HepG2 (cell line): ENCODE measurements at regions not wholly inside any gene's neighbourhood (a gene's known extent, or its start where the extent isn't known, plus 50 kb on each side); places are given as distances from the start of the nearest gene placed in this dataset.

Experiments
- DNMT3B ChIP-seq: conservative IDR thresholded peaks from 2 replicates; pipeline ENCODE4 v1.6.1; 2016; ENCODE audit warnings: missing biosample characterization, control low read depth
- EP300 ChIP-seq, 3 experiments: sonication (generic) in 1 of 3; formaldehyde crosslinking in 1 of 3; IDR thresholded peaks; 2 replicates each; pipeline versions ENCODE4 v1.5.1 to v1.6.1; 2011 to 2020; ENCODE audit warnings: low read depth in 2 of 3, low read length in 2 of 3, borderline replicate concordance in 1 of 3, improper control_type of control experiment in 1 of 3, mild to moderate bottlenecking in 1 of 3, missing genetic modification reagents in 1 of 3, moderate library complexity in 1 of 3
- FOSL2 ChIP-seq: sonication (generic); formaldehyde crosslinking; IDR thresholded peaks from 2 replicates; pipeline ENCODE4 v1.4.0; 2020; ENCODE audit warnings: missing genetic modification reagents
- FOXP1 ChIP-seq, 2 experiments: fragments of 450-650 bp in 1 of 2; IDR thresholded peaks; 2 replicates each; pipeline ENCODE4 v1.6.1; 2017 to 2018; ENCODE audit warnings: antibody characterized with exemption in 1 of 2
- FUBP1 ChIP-seq: sonication (generic); formaldehyde crosslinking; IDR thresholded peaks from 2 replicates; pipeline ENCODE4 v1.5.1; 2020; ENCODE audit warnings: missing genetic modification reagents, mild to moderate bottlenecking, borderline replicate concordance
- KAT8 ChIP-seq: IDR thresholded peaks from 2 replicates; pipeline ENCODE4 v1.6.1; 2016; ENCODE audit warnings: missing genetic modification reagents, missing compliant biosample characterization
- KLF11 ChIP-seq: IDR thresholded peaks from 2 replicates; pipeline ENCODE4 v1.6.1; 2016; ENCODE audit warnings: missing compliant biosample characterization
- MEIS2 ChIP-seq: sonication (generic); formaldehyde crosslinking; IDR thresholded peaks from 2 replicates; pipeline ENCODE4 v1.9.0; 2021; ENCODE audit warnings: mild to moderate bottlenecking, missing genetic modification reagents
- NPAS2 ChIP-seq: sonication (generic); formaldehyde crosslinking; IDR thresholded peaks from 2 replicates; pipeline ENCODE4 v1.8.0; 2022; ENCODE audit warnings: mild to moderate bottlenecking, missing genetic modification reagents, borderline replicate concordance
- PHF5A ChIP-seq: IDR thresholded peaks from one replicate; pipeline ENCODE4 v1.6.1; 2018; ENCODE audit warnings: low read depth, missing genetic modification reagents; ENCODE audit not compliant: unreplicated experiment
- REXO4 ChIP-seq: sonication (generic); formaldehyde crosslinking; IDR thresholded peaks from 2 replicates; pipeline ENCODE4 v1.8.0; 2022; ENCODE audit warnings: missing genetic modification reagents, mild to moderate bottlenecking, borderline replicate concordance
- SNAPC5 ChIP-seq: sonication (generic); formaldehyde crosslinking; IDR thresholded peaks from 2 replicates; pipeline ENCODE4 v1.8.1; 2023; ENCODE audit warnings: mild to moderate bottlenecking, missing genetic modification reagents, borderline replicate concordance
- TOE1 ChIP-seq: sonication (generic); formaldehyde crosslinking; IDR thresholded peaks from 2 replicates; pipeline ENCODE4 v1.4.0; 2020; ENCODE audit warnings: mild to moderate bottlenecking, missing genetic modification reagents
- ZNF44 ChIP-seq: sonication (generic); formaldehyde crosslinking; IDR thresholded peaks from 2 replicates; pipeline ENCODE4 v1.5.1; 2020; ENCODE audit warnings: mild to moderate bottlenecking, missing genetic modification reagents
- ZNF619 ChIP-seq: sonication (generic); formaldehyde crosslinking; IDR thresholded peaks from 2 replicates; pipeline ENCODE4 v1.4.0; 2020; ENCODE audit warnings: mild to moderate bottlenecking, missing genetic modification reagents
- ZNF772 ChIP-seq: sonication (generic); formaldehyde crosslinking; IDR thresholded peaks from 2 replicates; pipeline ENCODE4 v1.5.0; 2020; ENCODE audit warnings: mild to moderate bottlenecking, missing genetic modification reagents
- ZSCAN30 ChIP-seq: sonication (generic); formaldehyde crosslinking; IDR thresholded peaks from 2 replicates; pipeline ENCODE4 v1.5.0; 2020; ENCODE audit warnings: mild to moderate bottlenecking, missing genetic modification reagents
- ZXDC ChIP-seq: sonication (generic); formaldehyde crosslinking; IDR thresholded peaks from 2 replicates; pipeline ENCODE4 v1.5.0; 2020; ENCODE audit warnings: mild to moderate bottlenecking, missing genetic modification reagents
- TF ChIP-seq, protein P1 (sequence below): sonication (generic); formaldehyde crosslinking; IDR thresholded peaks from 2 replicates; pipeline ENCODE4 v1.8.1; 2023; ENCODE audit warnings: mild to moderate bottlenecking, missing genetic modification reagents
- TF ChIP-seq, protein P2 (sequence below): sonication (generic); formaldehyde crosslinking; IDR thresholded peaks from 2 replicates; pipeline ENCODE4 v1.4.0; 2020; ENCODE audit warnings: missing genetic modification reagents, borderline replicate concordance

GRCh38 chr10:44259090-44259874 is 125.6 kb downstream of the CXCL12 start (continued):
- peak; percentile 85; the same call in 1 of the 2 replicates for TF ChIP-seq ZXDC (CRISPR knock-in tag)
- TF ChIP-seq SNAPC5: no peak
- TF ChIP-seq ZNF44 (CRISPR knock-in tag): peak; percentile 75; the same call in 1 of the 2 replicates
- TF ChIP-seq FOXP1 (IDR thresholded peaks at IDR 0.05): peak; percentile 85
- peak; percentile 98 for TF ChIP-seq FOXP1 (CRISPR knock-in tag; IDR thresholded peaks at IDR 0.05)
- no peak for TF ChIP-seq FUBP1 (CRISPR knock-in tag)
- TF ChIP-seq KAT8 (CRISPR knock-in tag): peak; percentile 77
- peak; percentile 61 for TF ChIP-seq MEIS2 (CRISPR knock-in tag)
- peak; percentile 82 for TF ChIP-seq PHF5A (CRISPR knock-in tag)
- no peak for TF ChIP-seq ZSCAN30 (CRISPR knock-in tag)
- TF ChIP-seq ZNF772 (CRISPR knock-in tag): peak; percentile 81; the same call in 1 of the 2 replicates
- TF ChIP-seq TOE1: peak; percentile 90; the same call in 1 of the 2 replicates
- peak; percentile 85; the same call in 1 of the 2 replicates for TF ChIP-seq FOSL2
- peak; percentile 73; the same call in 1 of the 2 replicates for TF ChIP-seq NPAS2 (CRISPR knock-in tag)
- TF ChIP-seq REXO4 (CRISPR knock-in tag): peak; percentile 63; the same call in 1 of the 2 replicates
- TF ChIP-seq EP300 (IDR thresholded peaks at IDR 0.05; ENCODE audit: low read depth in 2 of 2, low read length in 2 of 2): peak in 1 of 2 experiments; percentile 97; a peak in 2 of 4 replicates
- TF ChIP-seq EP300 (CRISPR knock-in tag; IDR thresholded peaks at IDR 0.05; ENCODE audit: borderline replicate concordance): peak; percentile 94
- TF ChIP-seq DNMT3B (CRISPR knock-in tag): peak; percentile 85; the same call in 1 of the 2 replicates
- TF ChIP-seq, protein P1, sequence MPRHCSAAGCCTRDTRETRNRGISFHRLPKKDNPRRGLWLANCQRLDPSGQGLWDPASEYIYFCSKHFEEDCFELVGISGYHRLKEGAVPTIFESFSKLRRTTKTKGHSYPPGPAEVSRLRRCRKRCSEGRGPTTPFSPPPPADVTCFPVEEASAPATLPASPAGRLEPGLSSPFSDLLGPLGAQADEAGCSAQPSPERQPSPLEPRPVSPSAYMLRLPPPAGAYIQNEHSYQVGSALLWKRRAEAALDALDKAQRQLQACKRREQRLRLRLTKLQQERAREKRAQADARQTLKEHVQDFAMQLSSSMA: no peak; the same call in 1 of the 2 replicates
- TF ChIP-seq, protein P2, sequence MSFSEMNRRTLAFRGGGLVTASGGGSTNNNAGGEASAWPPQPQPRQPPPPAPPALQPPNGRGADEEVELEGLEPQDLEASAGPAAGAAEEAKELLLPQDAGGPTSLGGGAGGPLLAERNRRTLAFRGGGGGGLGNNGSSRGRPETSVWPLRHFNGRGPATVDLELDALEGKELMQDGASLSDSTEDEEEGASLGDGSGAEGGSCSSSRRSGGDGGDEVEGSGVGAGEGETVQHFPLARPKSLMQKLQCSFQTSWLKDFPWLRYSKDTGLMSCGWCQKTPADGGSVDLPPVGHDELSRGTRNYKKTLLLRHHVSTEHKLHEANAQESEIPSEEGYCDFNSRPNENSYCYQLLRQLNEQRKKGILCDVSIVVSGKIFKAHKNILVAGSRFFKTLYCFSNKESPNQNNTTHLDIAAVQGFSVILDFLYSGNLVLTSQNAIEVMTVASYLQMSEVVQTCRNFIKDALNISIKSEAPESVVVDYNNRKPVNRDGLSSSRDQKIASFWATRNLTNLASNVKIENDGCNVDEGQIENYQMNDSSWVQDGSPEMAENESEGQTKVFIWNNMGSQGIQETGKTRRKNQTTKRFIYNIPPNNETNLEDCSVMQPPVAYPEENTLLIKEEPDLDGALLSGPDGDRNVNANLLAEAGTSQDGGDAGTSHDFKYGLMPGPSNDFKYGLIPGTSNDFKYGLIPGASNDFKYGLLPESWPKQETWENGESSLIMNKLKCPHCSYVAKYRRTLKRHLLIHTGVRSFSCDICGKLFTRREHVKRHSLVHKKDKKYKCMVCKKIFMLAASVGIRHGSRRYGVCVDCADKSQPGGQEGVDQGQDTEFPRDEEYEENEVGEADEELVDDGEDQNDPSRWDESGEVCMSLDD (CRISPR knock-in tag): peak; percentile 82; the same call in 1 of the 2 replicates
- peak; percentile 82; the same call in 1 of the 2 replicates for TF ChIP-seq KLF11 (CRISPR knock-in tag)
- TF ChIP-seq ZNF619: peak; percentile 71; the same call in 1 of the 2 replicates
